Right lobe of liver (tissue), 6 donors: ENCODE measurements at regions not wholly inside any gene's neighbourhood (a gene's known extent, or its start where the extent isn't known, plus 50 kb on each side); places are given as distances from the start of the nearest gene placed in this dataset.

Experiments used
- ATAC-seq, 4 donors: fragments of 200-7000 bp; cut with Tn5 transposase; one replicate each; pipeline ENCODE4 v1.9.1; 2020; ENCODE audit warnings: mild to moderate bottlenecking in 4 of 4, moderate library complexity in 4 of 4
- DNase-seq, 3 donors: peaks; one replicate each; pipeline ENCODE4 v3.0.0-alpha.2; 2020
- H3K27ac ChIP-seq, 3 donors: fragments of 200-600 bp; one replicate each; pipeline ENCODE4 v1.8.0; 2022
- H3K27me3 ChIP-seq, 2 donors: fragments of 200-600 bp; one replicate each; pipeline ENCODE4 v1.8.0; 2022
- H3K36me3 ChIP-seq, 4 donors: fragments of 200-600 bp; sonication (generic) in 1 of 4; one replicate each; pipeline versions ENCODE4 v1.5.1 to v1.8.0; 2017 to 2022; ENCODE audit warnings: control low read depth in 1 of 4
- H3K4me1 ChIP-seq, 4 donors: fragments of 200-600 bp; sonication (generic) in 1 of 4; one replicate each; pipeline versions ENCODE4 v1.5.1 to v1.8.0; 2017 to 2022; ENCODE audit warnings: control low read depth in 1 of 4
- H3K4me3 ChIP-seq, 3 donors: fragments of 200-600 bp; one replicate each; pipeline ENCODE4 v1.8.0; 2022
- H3K9me3 ChIP-seq, 4 donors: fragments of 200-600 bp; sonication (generic) in 1 of 4; one replicate each; pipeline versions ENCODE4 v1.5.1 to v1.8.0; 2017 to 2022; ENCODE audit warnings: control low read depth in 1 of 4
- POLR2A ChIP-seq: fragments of 450-650 bp; IDR thresholded peaks from one replicate; pipeline ENCODE4 v1.6.1; 2017; ENCODE audit warnings: antibody characterized with exemption, mild to moderate bottlenecking
- WGBS: methylation state at CpG from one replicate; pipeline ENCODE4 v1.1.6; 2018; ENCODE audit warnings: low coverage, low lambda C conversion rate; ENCODE audit not compliant: insufficient coverage; ENCODE audit errors: missing lambda C conversion rate; 5-methylcytosine and 5-hydroxymethylcytosine counted together
- intact Hi-C, 2 donors: fragments of 100-400 bp; cut with DNase I; formaldehyde crosslinking; loops; one replicate each; pipeline versions ENCODE4 v1.11.2 to v1.14.1; 2022
- TF ChIP-seq, protein P1 (sequence below), 4 donors: fragments of 200-600 bp in 3 of 4; fragments of 450-650 bp in 1 of 4; IDR thresholded peaks; one replicate each; pipeline versions ENCODE4 v1.5.1 to v1.8.0; 2016 to 2022; ENCODE audit warnings: antibody characterized with exemption in 4 of 4, mild to moderate bottlenecking in 2 of 4
- donor health status: DM: no; HTN: yes; CAD: no.
- donor health status: DM: no; HTN: no; CAD: no.
- donor health status: DM: no; HTN: no; CAD: no.
- donor health status: DM: no; HTN: yes; CAD: no.
- donor health status: DM: no; HTN: yes; CAD: no.

DNA sequence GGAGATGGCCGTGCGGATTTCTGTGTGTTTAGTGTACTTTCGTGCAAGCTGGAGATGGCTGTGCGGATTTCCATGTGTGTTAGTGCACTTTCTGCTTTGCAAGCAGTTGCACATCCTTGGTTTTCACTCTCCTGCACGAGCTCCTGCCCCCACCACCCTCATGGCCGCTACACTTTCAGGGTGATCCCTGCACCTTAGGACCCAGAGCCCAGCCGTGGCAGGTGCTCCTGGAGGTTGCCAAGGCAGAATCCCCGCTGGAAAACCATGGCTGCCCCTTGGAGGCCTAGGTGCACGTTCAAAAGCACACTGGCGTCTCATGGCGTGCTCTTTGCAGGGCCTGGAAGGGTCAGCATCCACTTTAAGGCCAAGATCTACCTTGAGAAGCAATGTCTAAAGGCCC, 311.0 kb upstream of the TNRC6C start:
- intact Hi-C loops: no loop called here
- DNase-seq (no peak), ATAC-seq (no peak)
- Histone ChIP-seq H3K27me3 (no peaks in the 10 kb centered on the region), H3K4me3 (no peak overlapping the region), H3K27ac (no peak overlapping the region), H3K4me1 (no peaks in the 10 kb centered on the region), H3K36me3 (no peaks in the 10 kb centered on the region), H3K9me3 (no peaks in the 10 kb centered on the region)
- WGBS: 60% methylated on average over 5 of the region's 11 CpGs
- TF ChIP-seq, protein P1, sequence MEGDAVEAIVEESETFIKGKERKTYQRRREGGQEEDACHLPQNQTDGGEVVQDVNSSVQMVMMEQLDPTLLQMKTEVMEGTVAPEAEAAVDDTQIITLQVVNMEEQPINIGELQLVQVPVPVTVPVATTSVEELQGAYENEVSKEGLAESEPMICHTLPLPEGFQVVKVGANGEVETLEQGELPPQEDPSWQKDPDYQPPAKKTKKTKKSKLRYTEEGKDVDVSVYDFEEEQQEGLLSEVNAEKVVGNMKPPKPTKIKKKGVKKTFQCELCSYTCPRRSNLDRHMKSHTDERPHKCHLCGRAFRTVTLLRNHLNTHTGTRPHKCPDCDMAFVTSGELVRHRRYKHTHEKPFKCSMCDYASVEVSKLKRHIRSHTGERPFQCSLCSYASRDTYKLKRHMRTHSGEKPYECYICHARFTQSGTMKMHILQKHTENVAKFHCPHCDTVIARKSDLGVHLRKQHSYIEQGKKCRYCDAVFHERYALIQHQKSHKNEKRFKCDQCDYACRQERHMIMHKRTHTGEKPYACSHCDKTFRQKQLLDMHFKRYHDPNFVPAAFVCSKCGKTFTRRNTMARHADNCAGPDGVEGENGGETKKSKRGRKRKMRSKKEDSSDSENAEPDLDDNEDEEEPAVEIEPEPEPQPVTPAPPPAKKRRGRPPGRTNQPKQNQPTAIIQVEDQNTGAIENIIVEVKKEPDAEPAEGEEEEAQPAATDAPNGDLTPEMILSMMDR (IDR thresholded peaks at IDR 0.05): no peak
- no peak for TF ChIP-seq POLR2A

DNA sequence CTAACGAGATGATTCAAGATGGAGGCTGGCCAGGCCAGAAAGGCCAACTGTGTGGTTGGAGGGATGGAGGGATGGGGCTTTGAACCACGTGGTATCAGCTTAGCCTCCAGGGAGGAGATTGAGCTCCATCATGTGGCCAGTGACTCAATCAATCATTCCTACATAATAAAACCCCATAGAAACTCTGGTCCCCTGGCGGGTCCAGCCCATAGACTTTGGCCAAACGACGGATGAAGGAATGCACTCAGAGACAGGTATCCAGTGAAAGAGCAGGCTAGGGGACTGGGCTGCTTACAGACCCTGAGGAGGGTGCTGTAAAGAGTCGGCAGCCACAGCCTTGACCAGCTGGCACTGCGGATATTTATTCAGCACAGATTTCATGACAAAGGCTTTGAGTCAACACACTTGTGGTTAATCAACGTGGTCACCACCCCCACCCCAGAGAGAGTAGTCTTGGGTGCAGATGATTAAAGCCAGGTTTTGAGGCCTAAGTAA, 308.7 kb upstream of the TNRC6C start:
- H3K4me3 ChIP-seq: no peak overlapping the region
- H3K36me3 ChIP-seq: no peaks in the 10 kb centered on the region
- 39% methylated on average over 3 of the region's 8 CpGs for WGBS
- H3K27ac ChIP-seq: no peak overlapping the region
- no peaks in the 10 kb centered on the region for H3K9me3 ChIP-seq
- ATAC-seq (no peak), DNase-seq (peak in 1 of 3 donors; percentile 9)
- no peaks in the 10 kb centered on the region for H3K4me1 ChIP-seq
- intact Hi-C loops: no loop called here
- no peak for TF ChIP-seq POLR2A
- TF ChIP-seq, protein P1 (IDR thresholded peaks at IDR 0.05): no peak
- no peaks in the 10 kb centered on the region for H3K27me3 ChIP-seq

- intact Hi-C loops: no loop called here
- Histone ChIP-seq H3K27me3 (no peaks in the 10 kb centered on the region), H3K4me1 (no peaks in the 10 kb centered on the region), H3K36me3 (no peaks in the 10 kb centered on the region), H3K27ac (no peak overlapping the region), H3K9me3 (no peaks in the 10 kb centered on the region), H3K4me3 (no peak overlapping the region)
- ATAC-seq: no peak
- DNase-seq: no peak
- WGBS: 73% methylated on average over 3 of the region's 4 CpGs
- TF ChIP-seq, protein P1 (IDR thresholded peaks at IDR 0.05): no peak
- TF ChIP-seq POLR2A: no peak
Observed at GRCh38 chr17:77651988-77652387, 306.5 kb upstream of the TNRC6C start.

DNA sequence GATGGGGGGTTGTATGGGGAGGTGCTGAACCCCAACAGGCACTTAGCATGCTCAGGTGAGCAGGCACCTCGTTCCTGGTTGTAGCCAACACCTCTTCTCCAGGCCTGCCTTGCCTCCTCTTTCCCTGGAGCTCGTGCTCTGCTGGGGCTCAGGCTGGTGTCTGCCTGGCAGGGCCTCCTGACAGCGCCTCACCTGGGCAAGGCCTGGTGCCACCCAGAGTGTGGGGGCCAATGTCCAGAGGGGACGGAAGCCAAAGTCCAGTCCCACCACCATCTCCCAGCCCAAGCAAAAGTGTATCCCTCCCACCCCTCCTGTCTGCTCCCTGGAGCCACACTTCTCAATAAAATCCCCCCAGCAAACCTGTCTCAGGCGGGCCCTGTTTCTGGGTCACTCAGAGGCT, 304.2 kb upstream of the TNRC6C start:
- Histone ChIP-seq H3K4me3 (no peak overlapping the region), H3K27me3 (no peaks in the 10 kb centered on the region), H3K4me1 (no peaks in the 10 kb centered on the region), H3K36me3 (no peaks in the 10 kb centered on the region), H3K27ac (no peak overlapping the region), H3K9me3 (no peaks in the 10 kb centered on the region)
- WGBS: 50% methylated on average over 2 of the region's 5 CpGs
- TF ChIP-seq, protein P1 (IDR thresholded peaks at IDR 0.05): no peak
- no peak for TF ChIP-seq POLR2A
- DNase-seq (no peak), ATAC-seq (no peak)
- intact Hi-C loops: no loop called here

DNA sequence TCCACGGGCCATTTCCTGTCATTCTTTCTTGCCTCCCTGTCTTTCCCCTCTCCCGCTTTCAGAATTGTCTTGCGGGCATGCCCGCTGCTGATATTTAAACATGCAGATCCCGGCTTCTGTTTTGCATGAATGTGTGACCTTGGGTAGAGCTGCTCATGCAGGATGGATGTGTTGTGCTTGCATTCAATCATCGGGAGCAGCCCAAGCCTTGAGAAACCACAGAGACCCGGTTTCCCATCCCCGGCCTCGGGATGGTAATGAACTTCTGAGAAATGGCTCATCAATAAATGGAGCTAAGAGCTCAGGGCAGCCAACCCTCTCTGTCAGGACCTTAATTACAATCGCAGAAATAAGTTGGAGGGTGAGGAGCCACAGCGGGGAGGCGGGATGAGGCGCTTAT, 303.7 kb upstream of the TNRC6C start:
- TF ChIP-seq POLR2A: no peak
- TF ChIP-seq, protein P1 (IDR thresholded peaks at IDR 0.05): no peak
- no peak for ATAC-seq
- Histone ChIP-seq H3K4me3 (no peak overlapping the region), H3K4me1 (no peaks in the 10 kb centered on the region), H3K36me3 (no peaks in the 10 kb centered on the region), H3K9me3 (no peaks in the 10 kb centered on the region), H3K27me3 (no peaks in the 10 kb centered on the region), H3K27ac (no peak overlapping the region)
- intact Hi-C loops: no loop called here
- no peak for DNase-seq
- 30% methylated on average over 12 of the region's 13 CpGs for WGBS
